GM10266 (cell line): ENCODE measurements at regions not wholly inside any gene's neighbourhood (a gene's known extent, or its start where the extent isn't known, plus 50 kb on each side); places are given as distances from the start of the nearest gene placed in this dataset.

ENCODE experiments used
- DNase-seq: peaks from one replicate; pipeline ENCODE4 v3.0.0; 2012; ENCODE audit errors: extremely low spot score
- CTCF ChIP-seq: IDR thresholded peaks from 2 replicates; pipeline ENCODE4 v1.5.1; 2012; ENCODE audit warnings: mild to moderate bottlenecking, low read depth; ENCODE audit not compliant: control insufficient read depth, insufficient read depth; ENCODE audit errors: missing control alignments

DNA sequence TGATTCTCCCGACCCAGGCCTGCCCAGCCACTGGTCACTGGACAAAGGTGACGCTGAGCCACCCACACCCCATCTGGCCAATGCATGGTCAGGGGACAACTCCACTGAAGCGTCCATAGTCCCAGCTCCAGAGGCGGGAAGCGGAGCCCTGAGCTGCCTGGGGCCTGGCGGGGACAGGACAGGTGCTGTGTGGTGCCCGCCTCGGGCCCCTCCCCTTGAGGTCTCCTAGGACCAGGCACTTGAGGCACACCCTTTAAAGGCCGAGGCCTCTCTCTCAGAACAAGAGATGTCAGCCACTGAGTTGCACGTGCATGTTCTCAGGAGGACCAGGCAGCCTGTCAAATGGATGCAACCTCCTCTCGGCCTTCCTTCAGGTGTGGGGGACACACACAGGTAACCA, 52.5 kb upstream of the PPP2R2D start:
- DNase-seq = no peak
- no peak for TF ChIP-seq CTCF

GRCh38 chr10:131848741-131849590, 51.8 kb upstream of the PPP2R2D start:
- no peak for DNase-seq
- TF ChIP-seq CTCF = no peak

DNA sequence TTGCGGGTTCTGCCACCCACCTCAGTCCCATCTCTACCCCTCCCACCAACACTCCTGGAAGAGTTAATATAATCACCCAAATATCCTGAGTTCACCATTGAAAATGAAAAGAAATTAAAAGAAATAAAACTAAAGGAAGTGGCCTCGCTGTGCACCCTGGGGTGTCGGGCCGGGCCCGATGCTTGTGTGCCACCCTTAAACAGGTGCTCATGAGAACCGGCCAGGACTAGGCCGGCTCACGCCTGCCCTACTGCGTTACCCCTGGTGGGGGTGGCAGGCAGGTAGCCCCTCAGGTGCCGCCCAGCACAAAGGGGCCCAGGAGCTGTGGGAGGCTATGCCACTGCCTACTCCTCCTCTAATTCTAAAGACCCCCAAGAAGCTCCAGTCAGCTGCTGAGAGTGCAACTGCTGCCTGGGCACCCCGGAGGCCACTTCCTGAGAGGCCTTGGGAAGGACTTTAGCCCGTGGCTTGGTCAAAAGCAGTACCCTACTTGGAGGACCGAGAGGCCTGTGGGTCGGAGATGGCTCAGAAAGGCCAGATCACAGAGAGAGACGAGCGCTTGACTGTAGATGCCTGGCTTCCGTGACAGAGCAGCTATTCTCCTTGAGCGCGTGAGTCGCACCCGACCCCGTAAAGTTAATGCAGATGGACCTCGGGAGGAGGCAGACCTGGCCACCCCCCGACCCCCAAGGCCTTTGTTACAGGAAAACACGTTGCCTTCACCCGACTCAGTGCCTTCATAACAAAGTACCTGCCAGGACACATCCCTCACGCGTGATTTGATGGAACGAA, 51.0 kb upstream of the PPP2R2D start:
- TF ChIP-seq CTCF = no peak
- no peak for DNase-seq

DNA sequence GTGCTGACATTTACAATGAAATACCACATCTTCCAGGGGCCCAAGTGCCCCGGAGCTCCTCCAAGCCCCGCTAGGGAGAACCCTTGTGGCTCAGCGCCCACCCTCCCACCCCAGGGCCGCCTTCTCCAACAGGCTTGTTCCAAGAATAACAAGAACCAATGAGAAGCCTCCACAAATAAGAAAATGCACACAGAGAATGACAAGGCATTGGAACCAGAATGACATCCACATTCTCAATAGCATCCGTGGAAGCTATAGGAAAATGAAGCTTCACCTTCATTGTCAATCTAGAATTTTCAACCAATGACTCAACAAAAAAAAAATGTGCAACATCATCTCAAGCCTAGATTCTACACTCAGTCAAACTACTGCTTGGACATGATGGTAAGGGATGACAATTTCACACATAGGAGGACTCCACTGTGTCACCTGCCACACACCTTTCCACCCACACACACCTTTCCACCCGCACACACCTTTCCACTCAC, 50.4 kb upstream of the PPP2R2D start:
- DNase-seq = no peak
- no peak for TF ChIP-seq CTCF
